ENCODE measurements at regions not wholly inside any gene's neighbourhood (a gene's known extent, or its start where the extent isn't known, plus 50 kb on each side); places are given as distances from the start of the nearest gene placed in this dataset.

GRCh38 chr20:19937651-19938420, 79.3 kb upstream of the NAA20 start:
- TF ChIP-seq CTCF (IDR thresholded peaks at IDR 0.05; ENCODE audit: low read depth, low read length) (no peak), MAX (IDR thresholded peaks at IDR 0.05; ENCODE audit: low read depth, low read length) (peak; percentile 76)
